Glomerular visceral epithelial cell (primary cell): ENCODE measurements at regions not wholly inside any gene's neighbourhood (a gene's known extent, or its start where the extent isn't known, plus 50 kb on each side); places are given as distances from the start of the nearest gene placed in this dataset.
"Not testable (repeated sequence)": the region's sequence is repeated elsewhere in the genome, so short reads cannot be mapped to it uniquely, and the experiment has no call there.

Source experiments
- DNase-seq: peaks from one replicate; pipeline ENCODE4 v3.0.0-alpha.2; 2016; ENCODE audit errors: extremely low spot score

DNA sequence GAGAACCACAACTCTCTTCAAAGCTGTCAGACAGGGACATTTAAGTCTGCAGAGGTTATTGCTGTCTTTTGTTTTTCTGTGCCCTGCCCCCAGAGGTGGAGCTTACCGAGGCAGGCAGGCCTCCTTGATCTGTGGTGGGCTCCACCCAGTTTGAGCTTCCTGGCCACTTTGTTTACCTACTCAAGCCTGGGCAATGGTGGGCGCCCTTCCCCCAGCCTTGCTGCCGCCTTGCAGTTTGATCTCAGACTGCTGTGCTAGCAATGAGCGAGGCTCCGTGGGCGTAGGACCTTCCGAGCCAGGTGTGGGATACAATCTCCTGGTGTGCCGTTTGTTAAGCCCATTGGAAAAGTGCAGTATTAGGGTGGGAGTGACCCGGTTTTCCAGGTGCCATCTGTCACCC, 822.1 kb downstream of the KCNMA1 start:
- not testable (repeated sequence) for DNase-seq

DNA sequence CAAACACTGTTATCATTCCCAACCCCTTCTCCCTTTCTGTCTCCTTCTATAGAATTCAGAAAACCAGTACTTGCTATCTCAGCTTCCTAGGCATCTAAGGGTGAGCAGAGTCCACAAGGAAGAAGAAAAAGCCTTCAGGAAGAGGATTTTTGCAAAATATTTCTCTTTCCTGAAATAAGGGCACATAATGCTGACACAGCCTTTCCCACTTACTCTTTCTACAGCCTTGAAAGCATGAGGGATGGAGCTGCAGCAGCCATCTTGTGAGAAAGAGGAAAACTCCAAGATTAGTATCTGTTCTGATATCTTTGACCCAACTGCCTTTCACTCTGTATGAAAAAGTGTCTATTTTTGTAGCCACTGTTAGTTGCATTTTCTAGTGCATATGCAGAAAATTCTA, 826.2 kb downstream of the KCNMA1 start:
- no peak for DNase-seq

- DNase-seq, result no peak
These were observed 849.2 kb downstream of the KCNMA1 start for GRCh38 chr10:76788452-76788811.

GRCh38 chr10:76787746-76788451, 849.7 kb downstream of the KCNMA1 start:
- DNase-seq, result no peak

GRCh38 chr10:76786504-76787072, 851.0 kb downstream of the KCNMA1 start:
- no peak for DNase-seq

DNA sequence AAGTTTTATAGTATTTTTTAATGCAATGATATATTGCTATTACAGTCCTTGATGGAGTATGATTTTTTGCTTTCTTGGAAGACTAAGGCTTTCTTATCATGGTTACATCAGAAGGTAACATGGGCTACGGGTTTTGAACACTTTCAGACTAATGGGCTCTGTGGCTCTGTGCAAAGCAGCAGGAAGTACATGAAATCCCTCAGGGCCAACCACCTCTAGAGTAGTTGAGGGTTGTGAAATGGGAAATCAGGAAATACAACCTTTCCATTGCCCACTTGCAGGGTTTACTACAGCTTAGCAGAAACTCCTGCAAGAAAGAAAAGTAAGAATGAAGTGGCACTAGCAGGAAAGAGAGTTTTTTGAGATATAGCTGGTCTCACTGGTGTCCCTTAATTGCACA, 853.5 kb downstream of the KCNMA1 start:
- DNase-seq, result no peak

GRCh38 chr10:76779796-76780301, 857.8 kb downstream of the KCNMA1 start:
- DNase-seq, result no peak

GRCh38 chr10:76778914-76779795, 858.5 kb downstream of the KCNMA1 start:
- DNase-seq, result peak; percentile 24

DNA sequence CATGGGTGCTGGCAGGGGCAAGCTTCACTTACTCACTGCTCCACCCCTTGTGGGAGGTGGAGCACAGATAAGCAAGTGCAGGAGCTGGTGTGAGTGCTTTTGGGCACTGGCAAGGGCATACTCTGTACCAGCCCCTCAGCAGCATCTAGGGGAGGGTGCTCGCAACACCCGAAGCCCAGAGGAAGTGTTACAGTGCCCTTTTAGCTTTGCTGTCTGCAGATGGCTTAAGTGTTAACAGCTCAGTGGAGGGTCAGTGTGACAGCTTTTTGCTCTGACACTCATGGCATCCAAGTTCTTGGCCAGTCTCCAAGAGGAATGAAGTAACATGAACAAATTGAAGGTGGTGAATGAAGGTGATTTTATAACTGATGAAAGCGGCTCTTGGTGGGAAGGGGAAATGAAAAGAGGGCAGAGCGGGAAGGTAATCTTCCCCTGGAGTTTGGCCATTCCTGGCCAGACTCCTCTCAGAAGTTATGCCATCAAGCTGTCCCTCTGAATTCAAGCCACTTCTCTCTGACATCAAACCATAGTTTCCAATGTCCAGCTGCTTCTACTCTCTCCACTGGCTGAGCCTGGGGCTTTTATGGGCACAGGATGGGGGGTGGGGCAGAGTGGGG, 862.5 kb downstream of the KCNMA1 start:
- DNase-seq, result no peak

- DNase-seq, result no peak
These were observed 868.0 kb downstream of the KCNMA1 start for GRCh38 chr10:76769582-76769981.

DNA sequence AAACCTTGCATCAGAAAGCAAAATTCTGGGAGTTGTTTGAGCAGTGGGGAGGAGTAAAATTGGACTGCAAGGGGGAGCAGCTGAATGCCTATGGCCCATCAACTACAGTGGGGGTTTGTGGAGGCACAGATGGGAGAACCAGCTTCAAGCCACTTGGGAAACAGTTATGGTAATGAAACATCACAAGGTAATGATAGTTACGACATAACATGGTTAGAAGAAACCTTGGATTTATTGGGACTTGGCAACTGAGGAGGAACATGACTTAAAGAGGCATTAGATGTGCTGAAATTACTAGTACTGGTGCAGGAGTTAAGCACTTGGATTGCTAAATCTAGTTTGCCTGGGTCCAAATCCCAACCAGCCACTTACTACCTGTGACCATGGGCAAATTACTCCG, 868.4 kb downstream of the KCNMA1 start:
- DNase-seq, result no peak

DNA sequence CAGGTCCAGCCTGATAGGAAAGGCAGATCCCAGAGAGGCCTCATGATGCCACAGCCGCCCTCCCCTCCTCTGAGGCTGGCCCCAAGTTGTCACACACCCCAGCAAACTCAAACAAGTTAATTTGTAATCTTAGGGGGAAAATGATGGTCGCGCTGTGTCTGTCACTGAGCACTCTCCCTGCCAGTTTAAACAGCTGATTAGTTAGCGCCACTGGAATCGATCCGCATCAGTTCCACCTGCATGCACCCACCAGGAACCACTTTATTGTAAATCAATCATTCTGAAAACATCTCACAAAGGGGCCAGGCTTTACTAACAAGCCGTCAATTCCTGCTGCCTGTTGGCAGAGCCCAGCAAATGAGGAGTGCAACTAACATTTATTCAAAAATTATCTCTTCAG, 870.9 kb downstream of the KCNMA1 start:
- DNase-seq, result no peak

GRCh38 chr10:76764921-76765320, 872.7 kb downstream of the KCNMA1 start:
- not testable (repeated sequence) for DNase-seq

DNA sequence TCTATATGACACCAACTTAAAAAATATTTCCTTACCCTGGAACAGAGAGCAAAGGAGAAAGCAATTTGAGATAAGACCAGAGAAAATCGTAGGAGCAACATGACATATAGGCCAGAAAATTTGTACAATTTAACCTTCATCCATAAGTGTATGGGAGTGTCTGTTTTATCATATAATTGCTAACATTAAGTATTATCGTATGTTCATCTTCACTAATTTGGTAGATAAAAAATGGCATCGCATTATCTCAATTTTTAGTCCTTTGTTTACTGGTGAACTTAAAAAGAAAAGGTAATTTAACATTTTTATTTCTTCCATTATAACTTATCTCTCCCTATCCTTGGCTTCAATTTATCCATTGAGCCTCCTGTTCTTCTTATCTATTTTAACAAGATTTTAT, 873.4 kb downstream of the KCNMA1 start:
- DNase-seq, result no peak

DNA sequence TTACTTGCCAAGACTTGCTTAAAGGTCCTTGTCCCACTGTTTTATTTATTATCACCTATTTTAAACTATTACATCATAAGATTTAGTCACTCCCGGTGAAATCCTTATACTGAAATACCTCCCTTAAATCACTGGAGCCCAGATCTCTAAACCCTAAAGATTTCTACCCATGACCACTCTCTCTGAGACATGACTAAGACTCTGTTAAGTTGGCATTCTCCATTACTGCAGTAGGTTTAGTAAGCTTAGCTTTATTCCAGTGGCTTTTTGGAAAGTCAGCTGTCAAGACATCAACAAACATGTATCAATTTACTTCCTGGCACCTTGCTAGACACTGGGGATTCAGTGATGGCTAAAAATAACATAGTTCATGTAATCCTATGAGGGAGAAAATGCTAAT, 874.2 kb downstream of the KCNMA1 start:
- no peak for DNase-seq

DNA sequence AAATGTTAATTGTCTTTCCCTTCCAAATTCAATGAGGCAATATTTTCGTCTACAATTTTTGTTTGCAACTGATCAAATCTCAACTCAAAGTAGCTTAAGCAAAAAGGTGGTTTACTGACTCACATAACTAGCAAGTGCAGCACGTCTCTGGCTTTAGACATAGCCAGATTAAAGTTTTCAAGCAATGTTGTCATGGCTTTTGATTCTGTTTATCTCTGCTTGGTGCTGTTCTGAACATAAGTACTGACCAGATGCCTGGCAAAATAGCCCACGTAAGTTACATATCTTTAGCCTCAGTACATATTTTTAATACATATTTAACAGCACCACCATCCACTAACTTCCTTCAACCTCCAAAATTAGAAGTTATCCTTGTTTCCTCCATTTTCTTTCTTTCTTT, 877.9 kb downstream of the KCNMA1 start:
- DNase-seq, result no peak

DNA sequence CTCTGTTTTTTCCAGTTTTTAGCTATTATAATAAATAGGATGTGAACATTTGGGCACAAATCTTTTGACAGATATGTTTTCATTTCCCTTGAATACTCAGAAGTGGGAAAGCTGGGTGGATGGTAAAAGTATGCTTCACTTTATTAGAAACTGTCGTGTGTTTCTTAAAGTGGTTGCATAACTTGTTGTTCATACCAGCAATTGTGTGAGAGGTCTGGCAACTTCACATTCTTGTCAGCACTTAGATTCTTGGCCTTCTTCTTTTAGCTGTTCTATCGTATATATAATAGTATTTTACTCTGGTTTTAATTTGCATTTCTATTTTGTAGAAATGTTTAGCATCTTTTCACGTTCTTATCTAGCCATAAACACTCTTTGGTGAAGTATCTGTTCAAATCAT, 894.4 kb downstream of the KCNMA1 start:
- no peak for DNase-seq

- no peak for DNase-seq
These were observed 897.1 kb downstream of the KCNMA1 start for GRCh38 chr10:76740514-76740913.

DNA sequence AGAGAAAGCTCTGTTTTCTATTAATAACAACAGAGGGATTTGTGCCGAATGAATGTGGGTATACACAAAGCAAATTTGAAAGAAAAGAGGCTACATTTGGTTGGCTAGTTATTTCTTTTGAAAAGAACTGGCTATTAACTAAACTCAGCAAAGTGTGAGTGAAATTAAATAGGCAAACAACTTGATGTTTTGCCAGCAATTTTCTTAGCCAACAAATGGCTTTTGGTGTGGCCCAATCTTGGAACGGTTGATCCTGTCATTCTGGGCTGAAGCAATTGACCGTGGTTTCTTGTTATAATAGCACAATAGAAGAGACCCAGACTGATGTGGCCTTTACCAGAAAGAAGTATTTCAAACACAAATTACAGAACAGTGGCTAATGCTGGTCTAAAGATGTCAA, 898.6 kb downstream of the KCNMA1 start:
- no peak for DNase-seq

DNA sequence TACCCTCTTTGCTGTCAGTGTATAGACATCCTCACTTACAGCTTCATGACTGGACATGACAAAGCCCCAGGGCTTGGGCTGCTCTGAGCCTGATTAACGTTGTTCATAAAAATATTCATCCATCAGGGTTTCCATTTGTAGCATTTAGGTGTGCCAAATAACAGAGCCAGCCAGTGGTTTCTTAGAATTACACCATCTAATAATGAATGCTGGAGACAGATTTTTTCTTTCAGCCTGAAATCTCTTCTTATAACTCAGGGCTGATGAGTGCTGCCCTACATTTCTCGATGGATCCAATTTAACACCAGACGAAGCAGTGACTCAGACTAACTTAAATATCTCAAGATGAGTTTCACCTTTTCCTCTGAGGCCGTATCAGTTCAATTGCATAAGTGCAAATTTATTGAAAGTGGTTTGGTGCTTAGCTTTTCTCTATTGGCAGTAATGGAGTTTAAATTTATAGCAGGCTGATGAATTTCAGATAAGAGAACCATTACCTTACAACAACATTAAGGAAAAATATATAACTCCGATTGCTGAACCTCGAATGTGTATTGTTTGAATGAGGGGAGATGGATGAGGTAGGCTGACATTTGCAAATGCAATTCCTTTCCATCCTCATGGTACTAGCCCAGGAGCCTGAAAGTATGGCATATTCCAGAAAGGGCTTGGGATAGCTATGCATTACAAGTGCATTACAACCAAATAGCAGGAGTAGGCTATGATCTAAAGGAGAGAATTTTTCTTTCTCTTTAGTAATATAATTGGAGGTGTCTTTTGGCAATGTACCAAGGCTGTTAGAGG, 900.6 kb downstream of the KCNMA1 start:
- DNase-seq, result no peak

DNA sequence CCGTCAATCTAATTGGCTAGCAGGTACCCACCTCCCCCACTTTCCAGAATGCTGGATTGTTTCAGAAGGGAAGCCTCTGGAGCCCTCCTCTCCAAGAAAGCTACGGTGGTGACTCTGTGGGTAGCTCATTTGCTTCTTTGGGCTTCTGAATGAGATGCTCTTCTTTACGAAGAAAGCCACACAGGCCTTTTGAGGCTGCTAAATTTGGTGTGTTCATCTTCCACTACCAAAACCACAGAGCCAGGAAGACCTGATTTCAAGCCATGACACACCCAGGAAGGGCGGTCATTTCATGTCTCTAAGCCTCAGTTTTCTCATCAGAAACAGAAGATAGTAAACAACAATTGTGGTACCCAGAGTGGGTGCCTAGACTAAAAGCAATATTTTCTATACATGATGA, 901.2 kb downstream of the KCNMA1 start:
- no peak for DNase-seq
